GM12878 (cell line): ENCODE measurements at regions not wholly inside any gene's neighbourhood (a gene's known extent, or its start where the extent isn't known, plus 50 kb on each side); places are given as distances from the start of the nearest gene placed in this dataset.

Experiments
- ATAC-seq: fragments of 200-7000 bp; cut with Tn5 transposase; 3 replicates; pipeline ENCODE4 v1.9.1; 2020; ENCODE audit warnings: mild to moderate bottlenecking, moderate library complexity
- BruUV-seq: library from RNA; stranded (reverse); fragments of 400-500 nt; replicated peaks from 2 replicates; lab custom pipeline; 2021; lab: Mats Ljungman, UMichigan
- CTCF ChIA-PET: fragments of 300-600 bp; sonication (Branson Sonifier 250); formaldehyde crosslinking; extraction: SDS; loops from one replicate; lab custom pipeline; 2021; ENCODE audit warnings: inconsistent platforms; lab: Yijun Ruan, JAX
- POLR2A ChIA-PET: fragments of 350-600 bp; formaldehyde crosslinking; extraction: SDS; loops from one replicate; lab custom pipeline; 2021; ENCODE audit warnings: inconsistent platforms; lab: Charles Lee
- RAD21 ChIA-PET: fragments of 300-600 bp; sonication (Branson Sonifier 250); formaldehyde crosslinking; loops from one replicate; lab custom pipeline; 2023; ENCODE audit warnings: antibody characterized with exemption; ENCODE audit not compliant: unreplicated experiment; lab: Charles Lee
- SMC1A ChIA-PET: fragments of 300-600 bp; sonication (Branson Sonifier 250); formaldehyde crosslinking; loops from one replicate; lab custom pipeline; 2023; ENCODE audit not compliant: unreplicated experiment, uncharacterized antibody; lab: Charles Lee
- DNase-seq: peaks from one replicate; pipeline ENCODE4 v3.0.0-alpha.2; 2011; ENCODE audit warnings: low read depth, low spot score
- FAIRE-seq: peaks from 3 replicates; lab custom pipeline; 2011; peaks lifted over from hg19 to GRCh38; lab: Jason Lieb, UNC
- H2AFZ ChIP-seq: 2 replicates; pipeline ENCODE4 v1.6.0; 2011; ENCODE audit warnings: low read depth, low read length, control low read depth; ENCODE audit not compliant: control insufficient read depth
- H3K27ac ChIP-seq: 2 replicates; pipeline ENCODE4 v1.5.1; 2011; ENCODE audit warnings: control low read depth; ENCODE audit not compliant: control insufficient read depth, insufficient read depth
- H3K27me3 ChIP-seq, 2 experiments: replicated peaks in 1 of 2; 2 replicates each; pipeline versions ENCODE4 v1.6.0 to v1.6.1; 2011; ENCODE audit warnings: low read length in 1 of 2; ENCODE audit not compliant: control insufficient read depth in 2 of 2, insufficient read depth in 2 of 2
- H3K36me3 ChIP-seq, 2 experiments: 2 replicates each; pipeline ENCODE4 v1.5.1; 2011; ENCODE audit warnings: low read length in 1 of 2; ENCODE audit not compliant: control insufficient read depth in 2 of 2, insufficient read depth in 2 of 2
- H3K4me1 ChIP-seq: 2 replicates; pipeline ENCODE4 v1.6.1; 2011; ENCODE audit warnings: mild to moderate bottlenecking, low read length, moderate library complexity, mixed read lengths; ENCODE audit not compliant: control insufficient read depth, insufficient read depth
- H3K4me2 ChIP-seq: 2 replicates; pipeline ENCODE4 v1.6.0; 2011; ENCODE audit warnings: control low read depth; ENCODE audit not compliant: control insufficient read depth, insufficient read depth
- H3K4me3 ChIP-seq: fragments of 200-600 bp; sonication (generic); 2 replicates; pipeline ENCODE4 v1.5.1; 2016
- H3K79me2 ChIP-seq: 2 replicates; pipeline ENCODE4 v1.6.0; 2011; ENCODE audit warnings: low read length; ENCODE audit not compliant: control insufficient read depth, insufficient read depth
- H3K9ac ChIP-seq: 2 replicates; pipeline ENCODE4 v1.8.0; 2011; ENCODE audit warnings: low read length, control low read depth, mixed read lengths; ENCODE audit not compliant: control insufficient read depth, insufficient read depth
- H3K9me3 ChIP-seq: replicated peaks from 3 replicates; pipeline ENCODE4 v1.5.1; 2011; ENCODE audit warnings: mild to moderate bottlenecking, low read length; ENCODE audit not compliant: control insufficient read depth, insufficient read depth
- H4K20me1 ChIP-seq: 2 replicates; pipeline ENCODE4 v1.6.0; 2011; ENCODE audit not compliant: control insufficient read depth, insufficient read depth
- ASH2L ChIP-seq: fragments of 300-600, 200-600 bp; sonication (generic); IDR thresholded peaks from 2 replicates; pipeline ENCODE4 v1.6.1; 2017; ENCODE audit warnings: low read depth, mild to moderate bottlenecking, borderline replicate concordance
- CEBPZ ChIP-seq: fragments of 150-350 bp; IDR thresholded peaks from 2 replicates; pipeline ENCODE4 v1.6.1; 2016; ENCODE audit warnings: low read depth, low read length
- CHD1 ChIP-seq: IDR thresholded peaks from 2 replicates; pipeline ENCODE4 v1.6.1; 2012; ENCODE audit warnings: low read depth, low read length, improper control_type of control experiment
- E2F4 ChIP-seq: IDR thresholded peaks from 2 replicates; pipeline ENCODE4 v1.6.1; 2012; ENCODE audit warnings: low read depth, low read length, improper control_type of control experiment
- EGR1 ChIP-seq, 2 experiments: IDR thresholded peaks; 1 replicate in 1 of 2; 2 replicates in 1 of 2; pipeline ENCODE4 v1.6.1; 2011 to 2012; ENCODE audit warnings: low read depth in 2 of 2, low read length in 2 of 2, borderline replicate concordance in 1 of 2, mild to moderate bottlenecking in 1 of 2, moderate library complexity in 1 of 2
- EZH2 ChIP-seq: IDR thresholded peaks from 2 replicates; pipeline ENCODE4 v1.6.1; 2012; ENCODE audit warnings: low read depth, mild to moderate bottlenecking, control low read depth, inconsistent platforms, low read length, borderline replicate concordance; ENCODE audit not compliant: control insufficient read depth
- KLF5 ChIP-seq: fragments of 450-650 bp; IDR thresholded peaks from 2 replicates; pipeline ENCODE4 v1.6.1; 2014; ENCODE audit warnings: mild to moderate bottlenecking; ENCODE audit not compliant: partially characterized antibody
- MTA2 ChIP-seq: fragments of 450-650 bp; IDR thresholded peaks from 2 replicates; pipeline ENCODE4 v1.6.1; 2016; ENCODE audit warnings: low read depth, mild to moderate bottlenecking, moderate library complexity
- NR2F1 ChIP-seq: fragments of 450-650 bp; conservative IDR thresholded peaks from 2 replicates; pipeline ENCODE4 v1.6.1; 2017; ENCODE audit warnings: mild to moderate bottlenecking
- POU2F2 ChIP-seq: IDR thresholded peaks from 3 replicates; pipeline ENCODE4 v1.6.1; 2011; ENCODE audit warnings: low read depth, mild to moderate bottlenecking, low read length, borderline replicate concordance
- STAT3 ChIP-seq: IDR thresholded peaks from 2 replicates; pipeline ENCODE4 v1.6.1; 2011; ENCODE audit warnings: low read depth, low read length, improper control_type of control experiment
- SUZ12 ChIP-seq: fragments of 200-600 bp; sonication (generic); IDR thresholded peaks from one replicate; pipeline ENCODE4 v1.6.1; 2018; ENCODE audit warnings: antibody characterized with exemption, mild to moderate bottlenecking; ENCODE audit not compliant: unreplicated experiment
- ZNF24 ChIP-seq: fragments of 450-650 bp; IDR thresholded peaks from 2 replicates; pipeline ENCODE4 v1.6.1; 2017; ENCODE audit warnings: antibody characterized with exemption, mild to moderate bottlenecking
- WGBS: methylation state at CpG from one replicate; pipeline ENCODE4 v1.1.6; 2016; ENCODE audit warnings: low lambda C conversion rate; ENCODE audit not compliant: insufficient replicate concordance, insufficient coverage; ENCODE audit errors: missing lambda C conversion rate; 5-methylcytosine and 5-hydroxymethylcytosine counted together
- in situ Hi-C: fragments of 300-500 bp; cut with MboI; formaldehyde crosslinking; loops from 9 replicates; pipeline ENCODE4 v1.14.3; 2018; ENCODE audit warnings: mixed read lengths
- intact Hi-C: fragments of 100-400 bp; cut with micrococcal nuclease; formaldehyde crosslinking; loops from one replicate; pipeline ENCODE4 v1.14.2; 2022; ENCODE audit not compliant: unreplicated experiment
- TF ChIP-seq, protein P1 (sequence below): fragments of 450-650 bp; IDR thresholded peaks from 2 replicates; pipeline ENCODE4 v1.6.1; 2017; ENCODE audit warnings: mild to moderate bottlenecking, low read depth, inconsistent platforms; ENCODE audit not compliant: poor library complexity, severe bottlenecking
- TF ChIP-seq, protein P2 (sequence below), 3 experiments: IDR thresholded peaks in 2 of 3; conservative IDR thresholded peaks in 1 of 3; 2 replicates each; pipeline ENCODE4 v1.5.1; 2011; ENCODE audit warnings: low read depth in 3 of 3, low read length in 3 of 3, mild to moderate bottlenecking in 3 of 3, control low read depth in 2 of 3, moderate library complexity in 2 of 3, inconsistent platforms in 1 of 3, mixed read lengths in 1 of 3; ENCODE audit not compliant: control insufficient read depth in 2 of 3, insufficient read depth in 1 of 3; ENCODE audit errors: extremely low read depth in 1 of 3

GRCh38 chr2:219702796-219703545 lies 75.5 kb downstream of the SLC4A3 start:
- Histone ChIP-seq H3K9me3 (no peaks in the 10 kb centered on the region), H3K36me3 (no peaks in the 10 kb centered on the region), H2AFZ (no peak overlapping the region), H3K4me1 (no peaks in the 10 kb centered on the region), H3K9ac (no peak overlapping the region), H3K27me3 (peaks cover 0 to 1% of the 10 kb centered on the region in 2 experiments; a peak in 2 of 4 replicates), H3K4me3 (no peak overlapping the region), H3K4me2 (no peak overlapping the region), H3K79me2 (no peaks in the 10 kb centered on the region), H4K20me1 (no peaks in the 10 kb centered on the region), H3K27ac (no peak overlapping the region)
- intact Hi-C loops (no loop called here), in situ Hi-C loops (no loop called here)
- no TSS peak for BruUV-seq
- ChIA-PET SMC1A (no interaction called here), CTCF (interaction anchor here (0.9 to 1.0 kb wide), 2 partner anchors 11 to 20 kb away, joined by 3 to 4 read pairs; no protein-coding TSS in a partner anchor), POLR2A (no interaction called here), RAD21 (no interaction called here)
- WGBS: 23% methylated on average over 7 of the region's 7 CpGs
- DNase-seq (no peak), FAIRE-seq (no peak), ATAC-seq (no peak)
- no peak for TF ChIP-seq SUZ12
- no peak for TF ChIP-seq CHD1
- TF ChIP-seq MTA2: no peak
- TF ChIP-seq, protein P1, sequence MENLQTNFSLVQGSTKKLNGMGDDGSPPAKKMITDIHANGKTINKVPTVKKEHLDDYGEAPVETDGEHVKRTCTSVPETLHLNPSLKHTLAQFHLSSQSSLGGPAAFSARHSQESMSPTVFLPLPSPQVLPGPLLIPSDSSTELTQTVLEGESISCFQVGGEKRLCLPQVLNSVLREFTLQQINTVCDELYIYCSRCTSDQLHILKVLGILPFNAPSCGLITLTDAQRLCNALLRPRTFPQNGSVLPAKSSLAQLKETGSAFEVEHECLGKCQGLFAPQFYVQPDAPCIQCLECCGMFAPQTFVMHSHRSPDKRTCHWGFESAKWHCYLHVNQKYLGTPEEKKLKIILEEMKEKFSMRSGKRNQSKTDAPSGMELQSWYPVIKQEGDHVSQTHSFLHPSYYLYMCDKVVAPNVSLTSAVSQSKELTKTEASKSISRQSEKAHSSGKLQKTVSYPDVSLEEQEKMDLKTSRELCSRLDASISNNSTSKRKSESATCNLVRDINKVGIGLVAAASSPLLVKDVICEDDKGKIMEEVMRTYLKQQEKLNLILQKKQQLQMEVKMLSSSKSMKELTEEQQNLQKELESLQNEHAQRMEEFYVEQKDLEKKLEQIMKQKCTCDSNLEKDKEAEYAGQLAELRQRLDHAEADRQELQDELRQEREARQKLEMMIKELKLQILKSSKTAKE: no peak
- TF ChIP-seq CEBPZ: no peak
- no peak for TF ChIP-seq EGR1 (IDR thresholded peaks at IDR 0.05; ENCODE audit: borderline replicate concordance in 1 of 2, low read depth in 2 of 2, low read length in 2 of 2)
- no peak for TF ChIP-seq E2F4
- no peak for TF ChIP-seq NR2F1
- TF ChIP-seq KLF5: no peak
- no peak for TF ChIP-seq EZH2
- TF ChIP-seq ASH2L: no peak
- no peak for TF ChIP-seq POU2F2
- TF ChIP-seq STAT3: no peak
- TF ChIP-seq, protein P2, sequence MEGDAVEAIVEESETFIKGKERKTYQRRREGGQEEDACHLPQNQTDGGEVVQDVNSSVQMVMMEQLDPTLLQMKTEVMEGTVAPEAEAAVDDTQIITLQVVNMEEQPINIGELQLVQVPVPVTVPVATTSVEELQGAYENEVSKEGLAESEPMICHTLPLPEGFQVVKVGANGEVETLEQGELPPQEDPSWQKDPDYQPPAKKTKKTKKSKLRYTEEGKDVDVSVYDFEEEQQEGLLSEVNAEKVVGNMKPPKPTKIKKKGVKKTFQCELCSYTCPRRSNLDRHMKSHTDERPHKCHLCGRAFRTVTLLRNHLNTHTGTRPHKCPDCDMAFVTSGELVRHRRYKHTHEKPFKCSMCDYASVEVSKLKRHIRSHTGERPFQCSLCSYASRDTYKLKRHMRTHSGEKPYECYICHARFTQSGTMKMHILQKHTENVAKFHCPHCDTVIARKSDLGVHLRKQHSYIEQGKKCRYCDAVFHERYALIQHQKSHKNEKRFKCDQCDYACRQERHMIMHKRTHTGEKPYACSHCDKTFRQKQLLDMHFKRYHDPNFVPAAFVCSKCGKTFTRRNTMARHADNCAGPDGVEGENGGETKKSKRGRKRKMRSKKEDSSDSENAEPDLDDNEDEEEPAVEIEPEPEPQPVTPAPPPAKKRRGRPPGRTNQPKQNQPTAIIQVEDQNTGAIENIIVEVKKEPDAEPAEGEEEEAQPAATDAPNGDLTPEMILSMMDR (IDR thresholded peaks at IDR 0.05 in 2 of 3, conservative IDR thresholded peaks at IDR 0.05 in 1 of 3; ENCODE audit: control insufficient read depth in 2 of 3, extremely low read depth in 1 of 3, insufficient read depth in 1 of 3, low read depth in 3 of 3, low read length in 3 of 3): no peak
- TF ChIP-seq ZNF24: no peak
